ENCODE measurements at regions not wholly inside any gene's neighbourhood (a gene's known extent, or its start where the extent isn't known, plus 50 kb on each side); places are given as distances from the start of the nearest gene placed in this dataset.
"Not testable (repeated sequence)": the region's sequence is repeated elsewhere in the genome, so short reads cannot be mapped to it uniquely, and the experiment has no call there.

DNA sequence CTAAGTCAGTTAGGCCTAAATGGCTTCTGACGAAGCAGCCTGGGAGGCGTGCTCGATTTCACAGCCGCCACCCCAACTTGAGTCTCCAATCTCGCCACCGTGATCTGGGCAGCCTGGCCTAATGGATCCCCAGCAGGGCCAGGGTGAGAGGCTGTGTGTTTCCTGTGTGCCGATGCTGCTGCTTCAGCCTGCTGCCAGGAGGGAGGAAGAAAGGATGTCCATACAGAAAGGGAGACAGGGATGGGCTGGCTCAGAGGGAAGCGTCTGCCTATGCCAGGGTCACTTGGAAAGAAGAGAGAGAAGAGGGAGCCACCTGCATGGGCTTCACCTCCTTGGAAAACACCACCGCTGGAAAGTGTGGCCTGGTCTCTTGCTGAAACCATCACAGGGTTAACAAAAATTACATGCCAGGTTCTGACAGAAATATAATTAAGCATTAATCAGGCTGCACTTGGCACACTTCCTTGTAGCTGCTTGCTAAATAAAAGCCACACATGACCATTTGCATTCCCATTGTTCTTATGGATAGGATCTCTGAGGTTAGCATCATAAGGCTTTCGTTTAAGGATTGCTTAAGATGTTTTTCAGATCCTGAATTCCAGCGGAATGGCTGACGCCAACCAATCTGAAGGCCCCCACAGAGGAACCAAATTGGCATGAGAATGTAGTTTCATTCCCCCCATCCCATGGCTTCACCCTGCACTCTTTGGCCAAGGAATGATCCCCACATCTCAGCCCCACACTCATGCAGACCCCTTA is 108.8 kb upstream of the SLC1A4 start:
- no peak for DNase-seq

DNA sequence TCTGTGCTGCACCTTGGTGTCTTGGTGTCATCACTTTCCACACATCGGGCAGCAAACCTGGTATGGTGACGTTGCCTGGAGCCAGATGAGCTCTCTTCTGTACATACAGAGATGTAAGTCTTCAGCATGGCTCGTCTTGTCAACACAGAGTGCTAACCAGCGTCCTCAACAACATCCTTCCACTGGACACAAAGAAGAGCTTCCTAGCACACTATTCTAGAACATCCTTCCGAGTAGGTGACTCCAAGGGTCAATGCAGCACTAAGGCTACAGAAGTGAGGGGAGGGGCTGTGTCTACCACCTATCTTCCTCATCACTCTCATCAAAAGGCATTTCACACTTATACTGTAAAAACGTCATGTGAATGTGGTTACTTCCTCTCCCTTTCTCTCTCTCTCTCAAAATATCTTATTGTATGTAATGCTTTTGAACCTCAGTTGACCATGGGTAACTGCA is 108.1 kb upstream of the SLC1A4 start:
- no peak for DNase-seq

DNA sequence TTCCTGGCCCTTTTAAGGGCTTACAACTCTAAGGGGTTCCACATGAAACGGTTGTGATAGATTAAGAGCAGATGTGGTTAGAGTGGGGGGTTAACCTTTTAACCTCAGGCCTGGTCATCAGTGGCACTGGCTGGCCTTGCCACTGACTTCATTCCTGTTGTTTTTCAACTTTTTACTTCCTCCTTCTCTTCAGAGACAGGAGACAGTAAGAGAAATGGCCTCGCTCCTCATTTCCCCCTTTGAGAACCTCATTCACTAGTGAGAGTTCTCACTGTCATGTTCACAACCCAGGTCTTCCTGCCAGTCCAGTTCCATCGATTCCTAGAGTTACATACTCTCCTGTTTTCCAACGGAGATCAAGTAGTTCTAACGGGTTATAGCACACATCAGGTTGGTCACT is 101.6 kb upstream of the SLC1A4 start:
- no peak for DNase-seq

DNA sequence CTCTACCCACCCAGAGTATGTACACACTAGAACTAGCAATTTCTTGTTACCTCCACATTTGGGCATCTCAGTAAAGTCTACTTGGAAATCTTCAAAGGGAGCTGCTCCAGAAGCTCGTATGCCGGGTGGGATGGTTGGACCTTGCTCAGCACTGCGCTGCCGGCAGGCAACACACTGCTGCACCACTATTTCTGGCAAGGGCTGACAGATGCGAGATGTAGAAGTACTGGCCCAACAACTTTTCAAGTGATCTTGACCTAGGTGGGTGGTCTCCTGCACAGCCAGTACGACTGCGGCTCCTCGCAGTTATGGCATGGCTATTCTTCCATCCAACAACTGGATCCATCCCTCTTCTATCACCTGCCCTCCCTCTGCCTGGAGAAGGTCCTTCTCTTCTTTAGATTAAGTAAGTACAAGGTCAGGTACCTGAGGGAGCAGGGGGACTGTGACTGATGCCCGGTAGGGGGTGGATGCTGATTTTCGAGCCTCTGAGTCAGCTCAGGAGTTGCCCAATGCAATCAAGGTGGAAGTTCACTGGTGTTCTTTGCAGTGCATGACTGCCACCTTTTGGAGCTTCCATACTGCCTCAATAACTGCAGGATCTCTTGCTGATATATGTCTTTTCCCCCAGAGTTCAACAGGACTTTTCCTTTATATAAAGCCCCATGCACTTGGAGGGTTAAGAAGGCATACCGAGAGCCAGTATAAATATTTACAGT is 100.4 kb upstream of the SLC1A4 start:
- no peak for DNase-seq

DNA sequence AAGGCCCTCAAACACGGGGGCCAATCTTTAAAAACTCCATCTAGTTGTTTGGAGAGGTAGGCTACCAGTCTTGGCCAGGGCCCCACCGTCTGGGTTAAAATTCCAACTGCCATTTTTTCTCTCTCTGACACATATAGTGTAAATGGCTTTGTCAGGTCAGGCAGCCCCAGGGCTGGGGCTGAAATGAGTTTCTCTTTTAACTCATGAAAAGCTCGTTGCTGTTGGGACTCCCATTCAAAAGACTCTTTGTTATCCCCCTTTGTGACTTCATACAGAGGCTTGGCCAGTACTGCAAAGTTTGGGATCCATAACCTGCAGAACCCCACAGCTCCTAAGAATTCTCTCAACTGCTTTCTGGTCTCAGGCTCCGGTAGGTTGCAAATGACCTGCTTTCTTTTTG is 99.4 kb upstream of the SLC1A4 start:
- DNase-seq, result no peak

DNA sequence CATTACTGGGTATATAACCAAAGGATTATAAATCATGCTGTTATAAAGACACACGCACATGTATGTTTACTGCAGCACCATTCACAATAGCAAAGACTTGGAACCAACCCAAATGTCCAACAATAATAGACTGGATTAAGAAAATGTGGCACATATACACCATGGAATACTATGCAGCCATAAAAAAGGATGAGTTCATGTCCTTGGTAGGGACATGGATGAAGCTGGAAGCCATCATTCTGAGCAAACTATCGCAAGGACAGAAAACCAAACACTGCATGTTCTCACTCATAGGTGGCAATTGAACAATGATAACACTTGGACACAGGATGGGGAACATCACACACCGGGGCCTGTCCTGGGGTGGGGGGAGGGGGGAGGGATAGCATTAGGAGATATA is 92.6 kb upstream of the SLC1A4 start:
- DNase-seq, result not testable (repeated sequence)

DNA sequence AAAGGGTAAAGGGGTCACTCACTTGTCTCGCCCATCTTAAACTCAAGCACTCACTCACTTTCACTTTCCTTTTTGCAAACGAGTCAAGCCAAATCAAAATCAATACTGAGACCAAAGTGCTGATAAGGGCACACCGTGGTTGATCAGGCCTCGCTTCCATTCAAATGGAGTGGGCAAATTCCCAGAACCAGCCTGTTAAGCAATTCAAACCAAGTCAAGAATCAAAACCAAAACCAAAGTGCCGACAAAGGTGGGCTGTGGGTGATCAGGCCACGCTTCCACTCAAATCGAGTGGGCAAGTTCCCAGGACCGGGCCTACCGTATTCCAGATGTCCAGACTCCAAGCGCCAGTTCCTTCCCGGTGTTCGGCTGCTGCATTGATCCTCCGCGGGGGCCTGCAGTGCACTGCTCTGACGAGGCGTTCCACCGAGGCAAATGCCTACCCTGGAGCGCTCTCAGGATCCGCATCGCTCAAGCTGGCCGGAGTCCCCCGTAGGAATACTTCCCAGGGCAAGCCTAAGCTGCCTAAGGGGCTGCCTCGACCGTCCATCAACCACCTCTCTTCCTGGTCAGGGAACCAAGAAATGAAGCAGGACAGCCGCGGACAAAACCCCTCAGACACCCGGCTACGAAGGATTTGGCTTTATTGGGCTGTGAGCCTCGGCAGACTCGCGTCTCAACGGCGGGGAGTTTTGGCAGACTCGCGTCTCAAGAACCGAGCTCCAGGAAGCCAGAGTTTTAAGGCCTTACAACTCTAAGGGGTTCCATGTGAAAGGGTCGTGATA is 89.9 kb upstream of the SLC1A4 start:
- DNase-seq, result no peak

DNA sequence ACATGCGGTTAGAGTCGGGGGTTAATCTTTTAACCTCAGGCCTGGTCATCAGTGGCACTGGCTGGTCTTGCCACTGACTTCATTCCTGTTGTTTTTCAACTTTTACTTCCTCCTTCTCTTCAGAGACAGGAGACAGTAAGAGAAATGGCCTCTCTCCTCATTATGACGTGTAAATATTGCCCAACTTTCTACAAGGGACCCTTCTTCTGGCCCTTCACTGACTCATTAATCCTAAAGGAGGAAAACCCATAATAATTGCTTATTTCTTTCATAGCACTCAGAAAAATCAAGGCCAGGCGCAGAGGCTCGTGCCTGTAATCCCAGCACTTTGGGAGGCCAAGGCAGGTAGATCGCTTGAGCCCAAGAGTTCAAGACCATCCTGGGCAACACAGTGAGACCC is 89.3 kb upstream of the SLC1A4 start:
- DNase-seq, result not testable (repeated sequence)

DNA sequence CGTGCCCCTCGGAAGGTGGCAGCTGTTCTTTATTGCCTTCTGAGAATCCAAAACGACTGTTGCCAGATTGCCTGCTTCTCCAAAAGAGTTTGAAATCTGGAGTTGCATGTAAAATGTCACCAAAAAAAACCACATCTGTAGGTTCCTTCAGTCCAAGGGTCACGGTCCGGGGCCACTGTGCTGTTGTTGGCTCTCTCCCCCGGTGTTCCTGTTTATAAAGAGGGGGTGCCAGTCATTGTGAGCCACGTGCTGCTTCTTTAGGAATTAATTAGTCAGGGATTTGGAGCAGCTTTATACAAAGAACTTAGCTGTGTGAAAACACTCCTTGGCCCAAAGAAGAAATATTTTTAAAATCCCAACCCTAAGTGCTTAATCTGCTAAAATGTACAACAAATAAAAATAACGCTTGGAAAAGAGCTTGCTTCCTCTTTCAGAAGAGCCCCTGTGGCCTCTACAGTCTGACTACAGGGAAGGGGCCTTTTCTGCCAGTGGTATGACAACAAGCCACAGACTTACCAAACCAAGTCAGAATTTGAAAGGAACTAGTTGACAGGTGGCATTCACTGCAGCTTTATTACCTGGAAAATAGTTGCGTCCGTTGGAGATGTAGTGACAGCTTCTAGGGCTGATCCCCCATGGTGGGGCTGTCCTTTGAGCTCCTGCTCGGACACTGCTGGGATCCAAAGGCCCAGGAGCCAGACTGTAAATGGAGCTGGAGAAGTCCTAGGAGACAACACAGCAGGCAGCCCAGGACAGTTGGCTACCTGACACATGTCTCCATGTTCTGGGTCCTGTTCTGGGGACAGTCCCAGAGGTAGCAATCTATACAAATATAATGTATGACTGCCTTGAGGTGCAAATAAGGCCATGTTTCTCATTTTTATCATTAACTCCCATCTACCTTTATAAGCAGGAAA is 84.5 kb upstream of the SLC1A4 start:
- DNase-seq, result no peak

DNA sequence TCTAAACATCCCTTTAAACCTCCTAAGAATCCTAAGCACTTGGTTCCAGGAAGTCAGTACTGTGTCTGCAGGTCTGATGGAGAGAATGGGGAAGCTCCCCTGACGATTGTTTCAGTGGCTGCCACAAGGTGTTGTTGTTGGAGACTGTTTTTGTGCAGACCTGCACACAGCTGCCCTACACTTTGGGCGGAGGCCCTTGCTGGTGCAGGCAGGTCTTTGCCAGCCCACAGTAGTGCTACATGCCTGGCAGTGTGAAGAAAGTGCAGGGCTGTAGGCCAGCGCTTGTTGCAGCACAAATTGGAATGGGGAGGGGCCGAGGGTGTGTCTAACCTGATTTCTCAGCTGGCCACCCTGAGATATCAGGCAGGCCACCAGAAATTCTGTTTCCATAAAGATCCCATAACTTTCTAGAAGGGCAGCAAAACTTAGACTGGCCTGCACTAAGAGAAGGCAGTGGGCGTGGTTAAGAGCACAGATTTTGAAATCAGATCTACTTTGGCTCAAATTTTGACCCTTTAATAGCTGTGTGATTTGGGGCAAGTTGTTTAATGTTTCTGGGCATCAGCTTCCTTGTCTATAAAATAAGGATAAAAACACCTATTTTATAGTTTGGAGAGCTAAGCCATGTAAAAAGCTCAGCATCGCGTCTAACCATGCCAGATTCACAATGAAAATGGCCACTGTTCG is 83.7 kb upstream of the SLC1A4 start:
- DNase-seq, result no peak

DNA sequence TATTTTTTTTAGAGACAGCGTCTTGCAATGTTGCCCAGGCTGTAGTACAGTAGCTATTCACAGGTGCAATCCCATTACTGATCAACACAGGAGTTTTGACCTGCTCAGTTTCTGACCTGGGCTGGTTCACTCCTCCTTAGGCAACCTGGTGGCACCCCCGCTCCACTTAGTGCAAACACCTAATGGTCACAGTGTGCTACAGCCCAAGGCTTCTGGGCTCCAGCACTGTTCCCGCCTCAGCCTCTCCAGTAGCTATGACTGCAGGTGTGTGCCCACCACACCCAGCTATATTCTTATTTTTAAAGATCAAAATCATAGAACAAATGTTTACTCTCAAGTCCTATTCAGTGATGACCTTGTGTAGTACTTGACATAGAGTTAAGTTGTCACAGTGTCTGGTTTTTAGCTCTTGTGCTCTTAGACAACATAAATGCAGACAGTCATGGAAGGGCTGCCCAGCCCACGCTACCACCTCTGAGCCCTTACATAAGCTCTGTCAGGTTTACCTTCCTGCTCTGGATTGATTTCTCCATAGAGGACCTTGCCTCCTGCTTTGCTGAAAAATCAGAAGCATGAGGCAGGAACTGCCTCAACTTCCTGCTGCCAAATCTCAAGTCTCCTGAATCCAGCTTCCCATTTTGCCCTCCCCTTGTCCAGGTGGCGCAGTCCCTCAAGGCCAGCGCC is 82.2 kb upstream of the SLC1A4 start:
- no peak for DNase-seq

DNA sequence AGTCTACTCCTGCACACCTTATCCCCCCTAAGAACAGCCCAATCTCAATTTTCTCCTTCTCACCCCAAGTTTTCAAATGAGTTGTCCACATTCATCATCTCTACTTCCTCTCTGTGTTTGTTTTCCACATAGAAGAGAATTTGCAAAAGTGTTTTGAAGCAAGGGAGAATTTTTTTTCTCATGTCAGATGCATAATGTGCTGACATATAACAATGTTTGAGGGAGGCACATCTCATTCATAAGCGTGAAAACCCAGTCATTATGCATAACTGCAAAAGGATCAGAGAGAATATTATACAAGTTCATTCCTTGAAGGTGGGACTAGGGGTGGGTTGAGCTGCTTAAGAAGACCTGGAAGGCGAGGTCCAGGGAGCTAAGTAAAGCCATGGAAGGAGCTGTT is 80.8 kb upstream of the SLC1A4 start:
- no peak for DNase-seq

DNA sequence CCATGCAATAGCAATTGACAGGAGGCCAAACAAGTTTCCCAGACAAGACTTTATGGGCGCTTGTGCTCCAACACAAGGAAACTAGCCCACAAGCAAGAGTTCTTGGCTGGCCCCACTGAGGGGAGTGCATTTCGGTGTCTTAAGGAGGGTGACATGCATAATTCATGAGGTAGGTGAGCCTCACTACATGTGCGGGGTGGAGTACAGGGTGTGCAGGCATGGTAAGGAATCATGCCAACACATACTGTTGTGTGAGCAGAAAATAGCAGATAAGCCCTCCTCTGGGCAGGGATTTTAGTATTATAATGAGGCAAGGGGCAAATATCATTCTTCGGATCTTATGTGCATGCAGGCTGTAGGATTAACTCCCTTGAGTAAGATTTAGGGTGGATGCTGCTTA is 78.7 kb upstream of the SLC1A4 start:
- DNase-seq, result no peak

DNA sequence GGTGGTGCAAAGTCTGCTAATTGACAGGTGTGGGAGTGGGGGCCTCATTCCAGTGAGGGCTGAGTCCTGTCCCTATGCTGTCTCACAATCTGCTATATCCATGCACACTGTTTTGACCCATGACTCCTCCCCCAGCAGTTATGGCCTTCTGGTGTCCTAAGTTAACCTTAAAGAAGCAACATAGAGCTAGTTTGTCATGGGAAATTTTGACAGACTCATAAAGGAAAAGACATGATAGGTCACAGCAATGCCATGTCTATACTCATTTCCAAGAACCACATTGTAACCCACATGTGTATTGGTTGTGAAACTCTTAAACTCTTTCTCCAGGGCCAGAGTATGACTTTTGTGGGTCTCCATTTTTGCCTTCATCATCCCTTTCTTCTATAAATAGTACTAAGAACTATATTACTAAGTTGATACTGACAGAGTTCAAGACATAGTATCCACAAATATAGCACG is 78.2 kb upstream of the SLC1A4 start:
- no peak for DNase-seq

DNA sequence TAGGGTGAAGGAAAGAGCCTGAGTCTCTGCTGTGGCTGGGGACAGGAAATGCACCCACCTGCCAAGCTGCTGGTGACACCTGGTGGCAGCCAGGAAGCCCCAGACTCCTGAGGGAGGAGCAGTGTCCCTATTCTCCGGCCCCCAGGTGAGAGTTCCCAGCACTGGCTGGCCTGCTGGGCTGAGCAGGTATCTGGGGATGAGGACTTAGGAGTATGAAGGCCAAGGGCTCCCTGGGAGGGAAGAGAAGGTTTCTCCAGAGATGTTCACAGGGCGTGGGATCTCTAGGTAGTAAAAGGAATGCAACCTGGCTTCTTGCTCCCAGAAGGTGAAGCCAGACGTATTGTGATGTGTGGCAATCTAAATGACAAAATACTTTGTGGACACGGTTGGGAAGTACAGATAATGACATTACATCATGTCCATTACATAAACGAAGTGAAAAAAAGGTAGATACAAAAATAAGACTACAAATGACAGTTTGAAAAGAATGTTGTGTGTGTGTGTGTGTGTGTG is 75.8 kb upstream of the SLC1A4 start:
- no peak for DNase-seq

DNA sequence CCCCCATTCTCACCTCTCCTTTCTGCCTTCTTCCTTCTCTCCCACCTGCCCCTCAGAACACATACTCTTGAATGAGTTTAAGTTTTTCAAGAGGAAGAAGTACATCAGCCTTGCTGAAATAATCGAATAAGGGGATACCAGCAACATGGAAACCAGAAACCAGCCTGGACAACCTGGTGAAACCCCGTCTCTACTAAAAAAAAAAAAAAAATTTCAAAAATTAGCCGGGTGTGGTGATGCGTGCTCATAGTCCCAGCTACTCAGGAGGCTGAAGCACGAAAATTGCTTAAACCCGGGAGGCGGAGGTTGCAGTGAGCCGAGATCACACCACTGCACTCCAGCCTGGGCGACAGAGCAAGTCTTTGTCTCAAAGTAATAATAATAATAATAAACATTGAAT is 75.0 kb upstream of the SLC1A4 start:
- DNase-seq, result no peak

DNA sequence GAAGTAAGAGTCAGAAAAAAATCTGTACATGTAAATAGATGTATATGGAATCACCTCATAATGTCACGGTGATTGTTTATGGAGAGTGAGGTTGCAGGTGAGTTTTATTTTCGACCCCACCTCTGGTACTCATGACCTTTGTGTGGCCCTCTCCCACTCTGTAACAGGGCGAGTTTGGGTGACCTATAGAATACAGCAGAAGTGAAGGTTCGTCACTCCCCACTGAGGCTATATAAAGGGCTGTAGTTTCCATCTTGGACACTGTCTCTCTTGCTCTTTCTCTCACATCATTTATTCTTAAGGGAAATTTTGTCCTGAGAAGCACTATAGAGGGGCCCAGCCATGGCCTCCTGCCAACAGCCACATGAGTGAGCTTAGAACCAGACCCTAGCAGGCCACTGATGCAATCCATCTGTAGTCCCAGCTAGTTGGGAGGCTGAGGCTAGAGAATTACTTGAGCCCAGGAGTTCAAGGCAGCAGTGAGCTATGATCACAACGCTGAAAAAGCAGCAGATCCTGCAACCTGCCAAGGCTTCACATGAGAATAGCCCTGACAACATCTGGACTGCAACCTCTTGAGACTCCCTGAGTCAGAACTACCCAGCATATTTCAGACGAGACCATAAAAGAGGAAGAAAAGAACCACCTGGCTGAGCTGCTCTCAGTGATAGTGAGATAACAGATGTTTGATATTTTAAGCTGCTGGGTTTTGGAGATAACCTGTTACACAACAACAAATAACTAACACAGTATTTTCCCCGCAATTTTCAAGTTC is 74.3 kb upstream of the SLC1A4 start:
- DNase-seq, result no peak

DNA sequence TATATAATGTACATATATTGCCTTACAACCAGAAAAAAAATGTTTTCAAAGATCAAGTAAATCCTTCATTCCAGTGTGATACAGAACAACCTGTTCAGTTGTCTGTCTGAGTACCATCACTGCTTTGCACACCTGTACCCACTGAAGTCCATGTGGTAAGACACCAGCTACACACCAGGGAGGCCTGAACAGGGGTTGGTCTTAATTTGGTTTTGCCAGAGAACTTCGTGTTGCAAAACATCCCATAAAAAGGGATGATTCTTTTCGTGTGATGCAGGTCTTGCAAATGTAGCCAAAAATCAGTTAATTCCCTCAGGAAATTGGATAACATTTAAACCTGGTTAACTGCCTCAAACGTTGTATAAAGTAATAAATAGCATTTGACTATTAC is 73.7 kb upstream of the SLC1A4 start:
- no peak for DNase-seq

DNA sequence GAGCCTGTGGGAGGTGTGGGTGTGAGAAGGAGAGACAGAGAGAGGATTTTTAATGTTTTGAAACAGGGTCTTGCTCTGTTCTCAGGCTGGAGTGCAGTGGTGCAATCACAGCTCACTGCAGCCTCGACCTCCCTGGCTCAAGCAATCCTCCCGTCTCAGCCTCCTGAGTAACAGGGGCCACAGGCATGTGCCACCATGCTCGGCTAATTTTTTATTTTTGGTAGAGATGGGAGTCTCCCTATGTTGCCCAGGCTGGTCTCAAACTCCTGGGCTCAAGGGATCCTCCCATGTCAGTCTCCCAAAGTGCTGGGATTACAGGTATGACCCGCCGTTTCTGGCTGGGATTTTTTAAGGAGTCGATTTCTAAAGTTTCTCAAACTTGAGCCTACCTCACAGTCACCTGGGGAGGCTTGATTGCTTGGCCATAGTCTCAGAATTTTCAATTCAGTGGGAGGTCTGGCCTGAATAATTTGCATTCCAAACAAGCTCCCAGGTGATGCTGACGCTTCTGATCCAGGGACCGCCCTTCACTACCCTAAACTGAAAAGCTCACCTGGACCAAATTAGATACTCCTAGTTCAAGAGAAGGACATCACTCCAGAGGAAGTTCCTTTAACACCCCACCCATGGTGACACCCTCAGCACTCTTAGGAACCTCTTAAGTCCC is 70.8 kb upstream of the SLC1A4 start:
- DNase-seq, result no peak

DNA sequence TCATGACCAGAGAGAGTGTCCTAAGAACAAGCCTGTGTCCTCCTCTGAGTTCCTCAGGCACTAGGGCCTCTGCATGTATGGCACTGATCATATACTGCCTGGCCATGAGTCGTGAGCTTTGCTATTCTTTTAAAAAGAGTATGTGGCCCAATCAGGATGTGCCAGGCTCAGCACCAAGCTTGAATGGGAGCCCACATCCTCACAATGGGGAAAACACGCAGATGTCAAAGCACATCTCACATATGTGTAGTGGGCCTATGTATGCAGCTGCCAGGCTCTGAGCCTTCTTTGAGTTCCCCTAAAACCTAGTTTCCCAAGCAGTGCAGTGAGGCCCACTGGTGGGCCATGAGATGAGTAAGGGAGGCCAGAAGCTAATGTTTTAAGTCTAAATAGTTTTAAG is 69.9 kb upstream of the SLC1A4 start:
- DNase-seq, result no peak
